ENCODE measurements at regions not wholly inside any gene's neighbourhood (a gene's known extent, or its start where the extent isn't known, plus 50 kb on each side); places are given as distances from the start of the nearest gene placed in this dataset.
"Not testable (repeated sequence)": the region's sequence is repeated elsewhere in the genome, so short reads cannot be mapped to it uniquely, and the experiment has no call there.

- DNase-seq (ENCODE audit: low read depth, low spot score), result no peak
These were observed 141.4 kb upstream of the SGCG start for GRCh38 chr13:23039266-23039935.

GRCh38 chr13:23042181-23042580, 138.6 kb upstream of the SGCG start:
- DNase-seq (ENCODE audit: low read depth, low spot score), result no peak
- H3K4me3 ChIP-seq (ENCODE audit: low read length), result no peak overlapping the region

More at GRCh38 chr13:23039266-23039935, 141.4 kb upstream of the SGCG start:
- no peak overlapping the region for H3K4me3 ChIP-seq (ENCODE audit: low read length)

- no peak for DNase-seq (ENCODE audit: low read depth, low spot score)
- H3K4me3 ChIP-seq (ENCODE audit: low read length), result no peak overlapping the region
These were observed 135.9 kb upstream of the SGCG start for GRCh38 chr13:23044906-23045305.

- DNase-seq (ENCODE audit: low read depth, low spot score), result no peak
- H3K4me3 ChIP-seq (ENCODE audit: low read length), result no peak overlapping the region
These were observed 130.7 kb upstream of the SGCG start for GRCh38 chr13:23050126-23050525.

- DNase-seq (ENCODE audit: low read depth, low spot score), result not testable (repeated sequence)
These were observed 127.1 kb upstream of the SGCG start for GRCh38 chr13:23053711-23054110.

GRCh38 chr13:23059173-23059572, 121.6 kb upstream of the SGCG start:
- H3K4me3 ChIP-seq (ENCODE audit: low read length), result no peak overlapping the region
- DNase-seq (ENCODE audit: low read depth, low spot score), result no peak

More at GRCh38 chr13:23053711-23054110, 127.1 kb upstream of the SGCG start:
- not testable (repeated sequence) for H3K4me3 ChIP-seq (ENCODE audit: low read length)

- no peak for DNase-seq (ENCODE audit: low read depth, low spot score)
These were observed 119.8 kb upstream of the SGCG start for GRCh38 chr13:23060959-23061358.

GRCh38 chr13:23067129-23067528, 113.7 kb upstream of the SGCG start:
- no peak for DNase-seq (ENCODE audit: low read depth, low spot score)
- H3K4me3 ChIP-seq (ENCODE audit: low read length), result no peak overlapping the region

More at GRCh38 chr13:23060959-23061358, 119.8 kb upstream of the SGCG start:
- no peak overlapping the region for H3K4me3 ChIP-seq (ENCODE audit: low read length)

- no peak for DNase-seq (ENCODE audit: low read depth, low spot score)
These were observed 111.2 kb upstream of the SGCG start for GRCh38 chr13:23069566-23069965.

GRCh38 chr13:23074075-23074828, 106.5 kb upstream of the SGCG start:
- no peak for DNase-seq (ENCODE audit: low read depth, low spot score)
- H3K4me3 ChIP-seq (ENCODE audit: low read length), result no peak overlapping the region

More at GRCh38 chr13:23069566-23069965, 111.2 kb upstream of the SGCG start:
- H3K4me3 ChIP-seq (ENCODE audit: low read length), result no peak overlapping the region

GRCh38 chr13:23081220-23081619, 99.6 kb upstream of the SGCG start:
- no peak for DNase-seq (ENCODE audit: low read depth, low spot score)
- no peak overlapping the region for H3K4me3 ChIP-seq (ENCODE audit: low read length)

GRCh38 chr13:23081901-23082300, 98.9 kb upstream of the SGCG start:
- no peak for DNase-seq (ENCODE audit: low read depth, low spot score)
- H3K4me3 ChIP-seq (ENCODE audit: low read length), result no peak overlapping the region

- DNase-seq (ENCODE audit: low read depth, low spot score), result no peak
- no peak overlapping the region for H3K4me3 ChIP-seq (ENCODE audit: low read length)
These were observed 93.7 kb upstream of the SGCG start for GRCh38 chr13:23086968-23087623.

GRCh38 chr13:23087880-23088279, 92.9 kb upstream of the SGCG start:
- H3K4me3 ChIP-seq (ENCODE audit: low read length), result no peak overlapping the region
- DNase-seq (ENCODE audit: low read depth, low spot score), result peak; percentile 25

- no peak overlapping the region for H3K4me3 ChIP-seq (ENCODE audit: low read length)
- DNase-seq (ENCODE audit: low read depth, low spot score), result no peak
These were observed 82.4 kb upstream of the SGCG start for GRCh38 chr13:23098161-23098907.

- no peak overlapping the region for H3K4me3 ChIP-seq (ENCODE audit: low read length)
- no peak for DNase-seq (ENCODE audit: low read depth, low spot score)
These were observed 75.7 kb upstream of the SGCG start for GRCh38 chr13:23105051-23105450.

- no peak for DNase-seq (ENCODE audit: low read depth, low spot score)
- H3K4me3 ChIP-seq (ENCODE audit: low read length), result no peak overlapping the region
These were observed 73.1 kb upstream of the SGCG start for GRCh38 chr13:23107665-23108064.

- H3K4me3 ChIP-seq (ENCODE audit: low read length), result no peak overlapping the region
- DNase-seq (ENCODE audit: low read depth, low spot score), result no peak
These were observed 61.6 kb upstream of the SGCG start for GRCh38 chr13:23119131-23119530.

GRCh38 chr13:23127540-23127939, 53.2 kb upstream of the SGCG start:
- H3K4me3 ChIP-seq (ENCODE audit: low read length); DNase-seq (ENCODE audit: low read depth, low spot score): not testable (repeated sequence)

All from Jurkat, Clone E6-1 (cell line).